Esophagus squamous epithelium (tissue), 4 donors: ENCODE measurements at regions not wholly inside any gene's neighbourhood (a gene's known extent, or its start where the extent isn't known, plus 50 kb on each side); places are given as distances from the start of the nearest gene placed in this dataset.

Experiments used
- POLR2A ChIP-seq, 4 donors: fragments of 450-650 bp; IDR thresholded peaks; one replicate each; pipeline ENCODE4 v1.6.1; 2017; ENCODE audit warnings: antibody characterized with exemption in 4 of 4, mild to moderate bottlenecking in 4 of 4, moderate library complexity in 3 of 4
- TF ChIP-seq, protein P1 (sequence below), 6 experiments: fragments of 450-650 bp in 4 of 6; fragments of 200-600 bp in 2 of 6; sonication (generic) in 2 of 6; IDR thresholded peaks; one replicate each; pipeline ENCODE4 v1.5.1; 2016 to 2019; ENCODE audit warnings: antibody characterized with exemption in 6 of 6, mild to moderate bottlenecking in 4 of 6, moderate library complexity in 4 of 6

DNA sequence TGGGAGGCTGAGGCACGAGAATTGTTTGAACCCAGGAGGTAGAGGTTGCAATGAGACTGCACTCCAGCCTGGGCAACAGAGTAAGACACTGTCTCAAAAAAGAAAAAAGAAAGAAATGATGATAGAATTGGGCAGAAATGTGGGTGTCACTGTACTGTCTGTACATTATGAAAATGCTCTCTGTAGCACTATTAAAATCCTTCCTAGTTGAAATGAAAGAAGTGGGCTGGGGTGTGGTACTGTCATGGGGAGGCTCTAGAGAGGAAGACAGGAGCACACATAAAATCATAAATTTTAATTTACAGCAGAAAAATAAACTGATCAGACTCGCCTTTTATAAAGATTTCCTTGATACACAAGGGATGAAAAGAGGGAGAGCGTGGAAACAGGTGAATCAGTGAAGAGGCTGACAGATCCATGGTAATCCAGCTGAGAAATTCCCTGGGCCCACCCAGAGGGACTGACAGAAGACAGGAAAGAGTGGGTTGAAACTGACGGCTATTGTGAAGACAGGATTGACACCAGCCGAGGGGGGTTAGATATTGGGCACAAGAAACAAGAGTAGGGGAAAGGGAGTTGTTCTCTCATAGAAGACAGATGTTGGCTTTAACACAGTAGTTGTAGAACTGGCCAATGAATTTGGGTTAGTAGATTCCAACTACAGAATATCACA is 96.4 kb upstream of the ATL2 start:
- TF ChIP-seq, protein P1, sequence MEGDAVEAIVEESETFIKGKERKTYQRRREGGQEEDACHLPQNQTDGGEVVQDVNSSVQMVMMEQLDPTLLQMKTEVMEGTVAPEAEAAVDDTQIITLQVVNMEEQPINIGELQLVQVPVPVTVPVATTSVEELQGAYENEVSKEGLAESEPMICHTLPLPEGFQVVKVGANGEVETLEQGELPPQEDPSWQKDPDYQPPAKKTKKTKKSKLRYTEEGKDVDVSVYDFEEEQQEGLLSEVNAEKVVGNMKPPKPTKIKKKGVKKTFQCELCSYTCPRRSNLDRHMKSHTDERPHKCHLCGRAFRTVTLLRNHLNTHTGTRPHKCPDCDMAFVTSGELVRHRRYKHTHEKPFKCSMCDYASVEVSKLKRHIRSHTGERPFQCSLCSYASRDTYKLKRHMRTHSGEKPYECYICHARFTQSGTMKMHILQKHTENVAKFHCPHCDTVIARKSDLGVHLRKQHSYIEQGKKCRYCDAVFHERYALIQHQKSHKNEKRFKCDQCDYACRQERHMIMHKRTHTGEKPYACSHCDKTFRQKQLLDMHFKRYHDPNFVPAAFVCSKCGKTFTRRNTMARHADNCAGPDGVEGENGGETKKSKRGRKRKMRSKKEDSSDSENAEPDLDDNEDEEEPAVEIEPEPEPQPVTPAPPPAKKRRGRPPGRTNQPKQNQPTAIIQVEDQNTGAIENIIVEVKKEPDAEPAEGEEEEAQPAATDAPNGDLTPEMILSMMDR (IDR thresholded peaks at IDR 0.05): no peak
- TF ChIP-seq POLR2A (IDR thresholded peaks at IDR 0.05): no peak
